ENCODE measurements at regions not wholly inside any gene's neighbourhood (a gene's known extent, or its start where the extent isn't known, plus 50 kb on each side); places are given as distances from the start of the nearest gene placed in this dataset.

DNA sequence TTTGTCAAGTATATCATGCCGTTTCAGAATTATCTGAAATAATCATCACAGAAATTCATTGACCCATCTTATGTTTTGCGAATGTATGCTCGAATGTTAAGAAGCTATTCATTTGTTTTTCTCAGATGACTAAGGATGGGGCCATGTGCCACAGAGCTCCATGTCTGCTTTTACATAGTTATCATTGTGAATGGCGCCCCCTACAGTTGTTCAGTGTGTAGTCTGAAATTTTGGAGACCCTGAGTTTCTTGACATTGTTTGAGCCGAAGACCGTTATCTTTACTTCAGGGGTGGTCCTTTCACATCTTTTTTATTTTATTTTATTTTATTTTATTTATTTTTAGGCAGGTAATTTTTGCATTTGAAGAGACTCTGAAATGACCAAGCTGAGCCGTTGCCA, 972.0 kb upstream of the RBFOX1 start:
- H4K20me1 ChIP-seq (ENCODE audit: low read depth, low read length): no peaks in the 10 kb centered on the region
- no peak overlapping the region for H2AFZ ChIP-seq (ENCODE audit: low read depth, low read length, severe bottlenecking)
- H3K36me3 ChIP-seq (ENCODE audit: low read length): no peaks in the 10 kb centered on the region
- H3K4me3 ChIP-seq (ENCODE audit: insufficient read depth, low read length, poor library complexity, severe bottlenecking): no peak overlapping the region
- TF ChIP-seq CTCF (IDR thresholded peaks at IDR 0.05; ENCODE audit: insufficient read depth, low read length, poor library complexity, severe bottlenecking): no peak
- no peak for TF ChIP-seq EZH2phosphoT487 (conservative IDR thresholded peaks at IDR 0.05; ENCODE audit: low read length)
- no peaks in the 10 kb centered on the region for H3K27me3 ChIP-seq (ENCODE audit: low read length)
- H3K79me2 ChIP-seq (ENCODE audit: insufficient read depth, low read length): no peaks in the 10 kb centered on the region
- no peaks in the 10 kb centered on the region for H3K9me3 ChIP-seq (ENCODE audit: insufficient read depth, low read length)
- H3K9ac ChIP-seq (ENCODE audit: low read length): no peak overlapping the region
- H3F3A ChIP-seq (ENCODE audit: insufficient read depth): no peaks in the 10 kb centered on the region
- no peak overlapping the region for H3K4me2 ChIP-seq (ENCODE audit: low read depth, low read length, poor library complexity, severe bottlenecking)
- no peaks in the 10 kb centered on the region for H3K9me2 ChIP-seq (replicated peaks; ENCODE audit: insufficient read depth, low read length)
- no peak overlapping the region for H3K27ac ChIP-seq (ENCODE audit: low read depth, low read length)

GRCh38 chr16:6356911-6357310, 975.7 kb upstream of the RBFOX1 start:
- no peaks in the 10 kb centered on the region for H3K9me3 ChIP-seq (ENCODE audit: insufficient read depth, low read length)
- no peak overlapping the region for H3K4me2 ChIP-seq (ENCODE audit: low read depth, low read length, poor library complexity, severe bottlenecking)
- no peak overlapping the region for H3K27ac ChIP-seq (ENCODE audit: low read depth, low read length)
- H3K27me3 ChIP-seq (ENCODE audit: low read length): no peaks in the 10 kb centered on the region
- no peak overlapping the region for H2AFZ ChIP-seq (ENCODE audit: low read depth, low read length, severe bottlenecking)
- no peak overlapping the region for H3K9ac ChIP-seq (ENCODE audit: low read length)
- H3K79me2 ChIP-seq (ENCODE audit: insufficient read depth, low read length): no peaks in the 10 kb centered on the region
- no peaks in the 10 kb centered on the region for H4K20me1 ChIP-seq (ENCODE audit: low read depth, low read length)
- no peaks in the 10 kb centered on the region for H3F3A ChIP-seq (ENCODE audit: insufficient read depth)
- H3K4me3 ChIP-seq (ENCODE audit: insufficient read depth, low read length, poor library complexity, severe bottlenecking): no peak overlapping the region
- H3K9me2 ChIP-seq (replicated peaks; ENCODE audit: insufficient read depth, low read length): no peaks in the 10 kb centered on the region
- TF ChIP-seq CTCF (IDR thresholded peaks at IDR 0.05; ENCODE audit: insufficient read depth, low read length, poor library complexity, severe bottlenecking): no peak
- TF ChIP-seq EZH2phosphoT487 (conservative IDR thresholded peaks at IDR 0.05; ENCODE audit: low read length): no peak
- H3K36me3 ChIP-seq (ENCODE audit: low read length): no peaks in the 10 kb centered on the region

- no peaks in the 10 kb centered on the region for H4K20me1 ChIP-seq (ENCODE audit: low read depth, low read length)
- H3K4me3 ChIP-seq (ENCODE audit: insufficient read depth, low read length, poor library complexity, severe bottlenecking): no peak overlapping the region
- TF ChIP-seq CTCF (IDR thresholded peaks at IDR 0.05; ENCODE audit: insufficient read depth, low read length, poor library complexity, severe bottlenecking): no peak
- no peak for TF ChIP-seq EZH2phosphoT487 (conservative IDR thresholded peaks at IDR 0.05; ENCODE audit: low read length)
- no peaks in the 10 kb centered on the region for H3K27me3 ChIP-seq (ENCODE audit: low read length)
- no peak overlapping the region for H3K9ac ChIP-seq (ENCODE audit: low read length)
- no peak overlapping the region for H3K27ac ChIP-seq (ENCODE audit: low read depth, low read length)
- no peak overlapping the region for H2AFZ ChIP-seq (ENCODE audit: low read depth, low read length, severe bottlenecking)
- H3K79me2 ChIP-seq (ENCODE audit: insufficient read depth, low read length): no peaks in the 10 kb centered on the region
- no peak overlapping the region for H3K4me2 ChIP-seq (ENCODE audit: low read depth, low read length, poor library complexity, severe bottlenecking)
- no peaks in the 10 kb centered on the region for H3K9me3 ChIP-seq (ENCODE audit: insufficient read depth, low read length)
- H3K9me2 ChIP-seq (replicated peaks; ENCODE audit: insufficient read depth, low read length): no peaks in the 10 kb centered on the region
- H3K36me3 ChIP-seq (ENCODE audit: low read length): no peaks in the 10 kb centered on the region
- no peaks in the 10 kb centered on the region for H3F3A ChIP-seq (ENCODE audit: insufficient read depth)
Measured at GRCh38 chr16:6349725-6350124, 982.9 kb upstream of the RBFOX1 start.

GRCh38 chr16:6345090-6345489, 987.6 kb upstream of the RBFOX1 start:
- Histone ChIP-seq H3K36me3 (ENCODE audit: low read length) (no peaks in the 10 kb centered on the region), H2AFZ (ENCODE audit: low read depth, low read length, severe bottlenecking) (no peak overlapping the region), H3K9me2 (replicated peaks; ENCODE audit: insufficient read depth, low read length) (no peaks in the 10 kb centered on the region), H3K4me2 (ENCODE audit: low read depth, low read length, poor library complexity, severe bottlenecking) (no peak overlapping the region), H3K27me3 (ENCODE audit: low read length) (no peaks in the 10 kb centered on the region), H3K79me2 (ENCODE audit: insufficient read depth, low read length) (no peaks in the 10 kb centered on the region), H4K20me1 (ENCODE audit: low read depth, low read length) (no peaks in the 10 kb centered on the region), H3K4me3 (ENCODE audit: insufficient read depth, low read length, poor library complexity, severe bottlenecking) (no peak overlapping the region), H3F3A (ENCODE audit: insufficient read depth) (no peaks in the 10 kb centered on the region), H3K27ac (ENCODE audit: low read depth, low read length) (no peak overlapping the region), H3K9ac (ENCODE audit: low read length) (no peak overlapping the region), H3K9me3 (ENCODE audit: insufficient read depth, low read length) (no peaks in the 10 kb centered on the region)
- TF ChIP-seq CTCF (IDR thresholded peaks at IDR 0.05; ENCODE audit: insufficient read depth, low read length, poor library complexity, severe bottlenecking) (no peak), EZH2phosphoT487 (conservative IDR thresholded peaks at IDR 0.05; ENCODE audit: low read length) (no peak)

Measured in SU-DHL-6 (cell line).